ENCODE measurements at regions not wholly inside any gene's neighbourhood (a gene's known extent, or its start where the extent isn't known, plus 50 kb on each side); places are given as distances from the start of the nearest gene placed in this dataset.
"Not testable (repeated sequence)": the region's sequence is repeated elsewhere in the genome, so short reads cannot be mapped to it uniquely, and the experiment has no call there.

GRCh38 chr3:110015231-110015963, 678.1 kb upstream of the DPPA4 start:
- H3K36me3 ChIP-seq: no peaks in the 10 kb centered on the region
- H3K27me3 ChIP-seq: no peaks in the 10 kb centered on the region
- H3K9me3 ChIP-seq: no peaks in the 10 kb centered on the region
- TF ChIP-seq, protein P1, sequence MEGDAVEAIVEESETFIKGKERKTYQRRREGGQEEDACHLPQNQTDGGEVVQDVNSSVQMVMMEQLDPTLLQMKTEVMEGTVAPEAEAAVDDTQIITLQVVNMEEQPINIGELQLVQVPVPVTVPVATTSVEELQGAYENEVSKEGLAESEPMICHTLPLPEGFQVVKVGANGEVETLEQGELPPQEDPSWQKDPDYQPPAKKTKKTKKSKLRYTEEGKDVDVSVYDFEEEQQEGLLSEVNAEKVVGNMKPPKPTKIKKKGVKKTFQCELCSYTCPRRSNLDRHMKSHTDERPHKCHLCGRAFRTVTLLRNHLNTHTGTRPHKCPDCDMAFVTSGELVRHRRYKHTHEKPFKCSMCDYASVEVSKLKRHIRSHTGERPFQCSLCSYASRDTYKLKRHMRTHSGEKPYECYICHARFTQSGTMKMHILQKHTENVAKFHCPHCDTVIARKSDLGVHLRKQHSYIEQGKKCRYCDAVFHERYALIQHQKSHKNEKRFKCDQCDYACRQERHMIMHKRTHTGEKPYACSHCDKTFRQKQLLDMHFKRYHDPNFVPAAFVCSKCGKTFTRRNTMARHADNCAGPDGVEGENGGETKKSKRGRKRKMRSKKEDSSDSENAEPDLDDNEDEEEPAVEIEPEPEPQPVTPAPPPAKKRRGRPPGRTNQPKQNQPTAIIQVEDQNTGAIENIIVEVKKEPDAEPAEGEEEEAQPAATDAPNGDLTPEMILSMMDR (IDR thresholded peaks at IDR 0.05): no peak
- no peak overlapping the region for H3K27ac ChIP-seq
- no peak for DNase-seq (ENCODE audit: low spot score)
- H3K4me1 ChIP-seq: no peaks in the 10 kb centered on the region
- no peak overlapping the region for H3K4me3 ChIP-seq

GRCh38 chr3:110016235-110016815, 679.0 kb upstream of the DPPA4 start:
- Histone ChIP-seq H3K36me3 (no peaks in the 10 kb centered on the region), H3K27ac (no peak overlapping the region), H3K9me3 (no peaks in the 10 kb centered on the region), H3K4me1 (no peaks in the 10 kb centered on the region), H3K4me3 (no peak overlapping the region), H3K27me3 (no peaks in the 10 kb centered on the region)
- TF ChIP-seq, protein P1 (IDR thresholded peaks at IDR 0.05): no peak
- DNase-seq (ENCODE audit: low spot score): no peak

GRCh38 chr3:110017304-110017703, 680.0 kb upstream of the DPPA4 start:
- Histone ChIP-seq H3K27me3 (no peaks in the 10 kb centered on the region), H3K27ac (no peak overlapping the region), H3K4me3 (no peak overlapping the region), H3K9me3 (no peaks in the 10 kb centered on the region), H3K36me3 (no peaks in the 10 kb centered on the region), H3K4me1 (no peaks in the 10 kb centered on the region)
- no peak for DNase-seq (ENCODE audit: low spot score)
- TF ChIP-seq, protein P1 (IDR thresholded peaks at IDR 0.05): no peak

- H3K4me3 ChIP-seq: no peak overlapping the region
- no peaks in the 10 kb centered on the region for H3K9me3 ChIP-seq
- DNase-seq (ENCODE audit: low spot score): no peak
Measured at GRCh38 chr3:110021659-110022058, 684.3 kb upstream of the DPPA4 start.

DNA sequence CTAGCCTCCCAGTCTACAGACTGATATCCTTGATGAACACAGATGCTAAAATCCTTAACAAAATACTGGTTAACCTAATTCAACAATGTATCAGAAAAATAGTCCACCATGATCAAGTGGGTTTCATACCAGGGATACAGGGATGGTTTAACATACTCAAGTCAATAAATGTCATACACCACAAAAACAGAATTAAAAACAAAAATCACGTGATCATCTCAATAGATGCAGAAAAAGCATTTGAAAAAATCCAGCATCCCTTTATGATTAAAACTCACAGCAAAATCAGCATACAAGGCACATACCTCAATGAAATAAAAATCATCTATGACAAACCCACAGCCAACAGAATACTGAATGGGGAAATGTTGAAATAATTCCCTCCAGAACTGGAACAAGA, 685.7 kb upstream of the DPPA4 start:
- H3K36me3 ChIP-seq; H3K4me1 ChIP-seq; H3K27ac ChIP-seq; H3K4me3 ChIP-seq; H3K9me3 ChIP-seq; H3K27me3 ChIP-seq; DNase-seq (ENCODE audit: low spot score): not testable (repeated sequence)

More at GRCh38 chr3:110021659-110022058, 684.3 kb upstream of the DPPA4 start:
- H3K27me3 ChIP-seq: no peaks in the 10 kb centered on the region
- TF ChIP-seq, protein P1 (IDR thresholded peaks at IDR 0.05): no peak
- H3K36me3 ChIP-seq: no peaks in the 10 kb centered on the region
- no peaks in the 10 kb centered on the region for H3K4me1 ChIP-seq
- no peak overlapping the region for H3K27ac ChIP-seq

DNA sequence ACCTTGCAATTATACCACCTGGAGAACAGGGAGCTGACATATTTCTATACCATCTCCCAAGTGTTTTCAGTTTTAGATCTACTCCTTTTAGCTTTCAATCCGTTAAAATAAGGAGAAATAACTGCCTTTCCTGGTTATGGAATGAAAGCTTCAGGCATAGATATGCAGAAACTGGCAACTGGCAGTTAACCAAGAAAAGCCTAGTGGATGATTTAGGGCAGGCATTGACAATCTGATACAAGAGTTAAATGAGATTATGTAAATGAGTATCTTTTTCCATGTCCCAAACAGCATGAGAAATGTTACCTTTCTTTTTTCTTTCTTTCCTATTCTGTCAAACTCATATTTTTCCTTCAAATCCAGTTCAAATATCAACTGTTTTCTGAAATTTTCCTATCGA, 689.1 kb upstream of the DPPA4 start:
- Histone ChIP-seq H3K4me1 (no peaks in the 10 kb centered on the region), H3K9me3 (no peaks in the 10 kb centered on the region), H3K4me3 (no peak overlapping the region), H3K27ac (no peak overlapping the region), H3K27me3 (no peaks in the 10 kb centered on the region), H3K36me3 (no peaks in the 10 kb centered on the region)
- TF ChIP-seq, protein P1 (IDR thresholded peaks at IDR 0.05): no peak
- DNase-seq (ENCODE audit: low spot score): no peak

All from right atrium auricular region (tissue), 2 donors.